ENCODE measurements at regions not wholly inside any gene's neighbourhood (a gene's known extent, or its start where the extent isn't known, plus 50 kb on each side); places are given as distances from the start of the nearest gene placed in this dataset.

- DNase-seq, result no peak
- TF ChIP-seq POLR2A (IDR thresholded peaks at IDR 0.05; ENCODE audit: low read length) (no peak), GATA1 (IDR thresholded peaks at IDR 0.05; ENCODE audit: low read depth, low read length) (no peak)
These were observed 103.5 kb upstream of the NOCT start for GRCh38 chr4:138911909-138912703.

DNA sequence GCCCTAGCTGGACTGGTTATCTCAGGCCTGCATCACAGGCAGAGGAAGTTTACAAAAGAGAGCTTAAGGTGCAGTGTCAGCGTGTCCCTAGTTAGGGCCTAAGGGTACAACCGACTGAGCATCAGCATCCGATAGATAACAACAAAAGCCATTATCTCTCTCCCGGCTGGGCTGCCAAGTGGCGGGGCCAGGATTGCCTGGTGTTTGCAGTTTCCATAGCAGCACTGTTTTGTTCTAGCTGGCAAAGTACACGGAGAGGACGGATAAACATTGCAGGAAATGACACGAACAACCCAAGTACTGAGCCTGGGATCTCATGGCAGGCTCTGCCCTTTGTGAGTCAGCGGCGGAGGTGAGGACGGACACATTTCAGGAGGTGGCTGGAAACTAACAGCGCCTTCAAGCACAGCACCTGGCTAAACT, 104.7 kb upstream of the NOCT start:
- peak; percentile 16 to 77 for DNase-seq
- TF ChIP-seq POLR2A (IDR thresholded peaks at IDR 0.05; ENCODE audit: low read length) (peak; percentile 25), GATA1 (IDR thresholded peaks at IDR 0.05; ENCODE audit: low read depth, low read length) (no peak)

GRCh38 chr4:138910195-138910913, 105.2 kb upstream of the NOCT start:
- no peak for DNase-seq
- TF ChIP-seq POLR2A (IDR thresholded peaks at IDR 0.05; ENCODE audit: low read length), result no peak
- no peak for TF ChIP-seq GATA1 (IDR thresholded peaks at IDR 0.05; ENCODE audit: low read depth, low read length)

GRCh38 chr4:138909587-138909986, 106.0 kb upstream of the NOCT start:
- TF ChIP-seq POLR2A (IDR thresholded peaks at IDR 0.05; ENCODE audit: low read length) (no peak), GATA1 (IDR thresholded peaks at IDR 0.05; ENCODE audit: low read depth, low read length) (no peak)
- DNase-seq, result no peak

- no peak for DNase-seq
- no peak for TF ChIP-seq POLR2A (IDR thresholded peaks at IDR 0.05; ENCODE audit: low read length)
- no peak for TF ChIP-seq GATA1 (IDR thresholded peaks at IDR 0.05; ENCODE audit: low read depth, low read length)
These were observed 107.4 kb upstream of the NOCT start for GRCh38 chr4:138908134-138908533.

DNA sequence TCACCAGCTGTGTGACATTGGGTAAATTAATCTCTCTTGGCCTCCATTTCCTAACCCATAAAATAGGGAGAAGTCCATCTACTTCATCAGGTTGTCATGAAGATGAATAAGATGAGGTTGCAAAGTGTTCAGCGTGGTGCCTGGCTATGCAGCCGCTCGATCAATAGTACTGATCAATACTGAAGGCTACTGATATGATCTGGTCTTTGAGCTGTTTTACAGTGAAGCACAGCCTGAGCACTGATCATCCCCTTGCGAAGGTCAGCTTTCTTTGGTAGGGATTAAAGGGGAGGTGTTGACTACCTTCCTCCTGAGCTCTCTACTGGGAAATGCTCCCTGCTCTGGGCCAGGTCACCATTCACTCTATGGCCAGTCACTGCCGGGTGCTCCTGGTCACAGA, 108.4 kb upstream of the NOCT start:
- no peak for DNase-seq
- no peak for TF ChIP-seq POLR2A (IDR thresholded peaks at IDR 0.05; ENCODE audit: low read length)
- no peak for TF ChIP-seq GATA1 (IDR thresholded peaks at IDR 0.05; ENCODE audit: low read depth, low read length)

DNA sequence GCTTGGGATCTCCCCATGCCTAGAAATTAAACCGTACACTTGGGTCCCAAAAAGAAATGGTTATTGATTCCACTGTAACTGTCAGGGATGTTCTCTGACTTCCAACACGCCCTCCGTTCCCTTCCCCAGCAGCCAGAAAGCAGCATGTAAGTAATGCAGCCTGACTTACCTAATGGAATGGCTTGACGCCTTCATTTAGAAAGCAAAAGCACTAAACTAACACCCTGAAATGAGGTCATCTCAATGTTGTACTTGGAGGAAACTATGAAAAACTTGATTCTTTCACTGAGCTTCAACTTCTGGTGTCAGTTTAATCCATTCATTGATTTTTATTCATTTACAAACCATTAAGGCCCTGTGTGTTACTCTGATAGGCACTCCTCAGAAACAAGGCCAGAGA, 110.8 kb upstream of the NOCT start:
- DNase-seq, result no peak
- no peak for TF ChIP-seq POLR2A (IDR thresholded peaks at IDR 0.05; ENCODE audit: low read length)
- no peak for TF ChIP-seq GATA1 (IDR thresholded peaks at IDR 0.05; ENCODE audit: low read depth, low read length)

GRCh38 chr4:138903185-138903584, 112.4 kb upstream of the NOCT start:
- no peak for DNase-seq
- TF ChIP-seq GATA1 (IDR thresholded peaks at IDR 0.05; ENCODE audit: low read depth, low read length), result no peak
- no peak for TF ChIP-seq POLR2A (IDR thresholded peaks at IDR 0.05; ENCODE audit: low read length)

- no peak for DNase-seq
- TF ChIP-seq POLR2A (IDR thresholded peaks at IDR 0.05; ENCODE audit: low read length) (no peak), GATA1 (IDR thresholded peaks at IDR 0.05; ENCODE audit: low read depth, low read length) (no peak)
These were observed 112.9 kb upstream of the NOCT start for GRCh38 chr4:138902705-138903104.

GRCh38 chr4:138901177-138901576, 114.4 kb upstream of the NOCT start:
- no peak for DNase-seq
- TF ChIP-seq GATA1 (IDR thresholded peaks at IDR 0.05; ENCODE audit: low read depth, low read length), result no peak
- no peak for TF ChIP-seq POLR2A (IDR thresholded peaks at IDR 0.05; ENCODE audit: low read length)

GRCh38 chr4:138899999-138900398, 115.6 kb upstream of the NOCT start:
- TF ChIP-seq GATA1 (IDR thresholded peaks at IDR 0.05; ENCODE audit: low read depth, low read length) (no peak), POLR2A (IDR thresholded peaks at IDR 0.05; ENCODE audit: low read length) (no peak)
- no peak for DNase-seq

GRCh38 chr4:138898282-138898681, 117.3 kb upstream of the NOCT start:
- no peak for TF ChIP-seq POLR2A (IDR thresholded peaks at IDR 0.05; ENCODE audit: low read length)
- no peak for TF ChIP-seq GATA1 (IDR thresholded peaks at IDR 0.05; ENCODE audit: low read depth, low read length)
- DNase-seq, result no peak

DNA sequence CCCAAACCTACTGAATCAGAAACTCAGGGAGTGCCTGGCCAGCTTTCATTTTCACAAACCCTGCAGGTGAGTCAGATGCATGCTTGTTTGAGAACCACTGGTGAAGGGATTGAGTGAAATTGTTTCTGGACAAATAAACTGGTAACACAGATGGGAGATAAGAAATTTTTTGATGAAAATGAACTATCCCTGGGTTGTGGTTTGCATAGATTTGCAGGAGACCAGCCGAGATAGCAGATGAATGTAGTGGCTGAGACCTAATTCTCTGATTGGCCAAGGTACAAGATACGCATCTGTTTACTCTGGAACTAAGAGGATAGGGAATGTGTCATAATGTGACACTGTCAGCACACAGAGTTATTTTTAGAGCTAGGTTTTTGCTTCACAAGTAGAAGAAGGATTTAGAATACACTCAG, 117.8 kb upstream of the NOCT start:
- DNase-seq, result no peak
- TF ChIP-seq GATA1 (IDR thresholded peaks at IDR 0.05; ENCODE audit: low read depth, low read length), result no peak
- TF ChIP-seq POLR2A (IDR thresholded peaks at IDR 0.05; ENCODE audit: low read length), result no peak

- TF ChIP-seq GATA1 (IDR thresholded peaks at IDR 0.05; ENCODE audit: low read depth, low read length) (no peak), POLR2A (IDR thresholded peaks at IDR 0.05; ENCODE audit: low read length) (no peak)
- no peak for DNase-seq
These were observed 120.9 kb upstream of the NOCT start for GRCh38 chr4:138894709-138895108.

DNA sequence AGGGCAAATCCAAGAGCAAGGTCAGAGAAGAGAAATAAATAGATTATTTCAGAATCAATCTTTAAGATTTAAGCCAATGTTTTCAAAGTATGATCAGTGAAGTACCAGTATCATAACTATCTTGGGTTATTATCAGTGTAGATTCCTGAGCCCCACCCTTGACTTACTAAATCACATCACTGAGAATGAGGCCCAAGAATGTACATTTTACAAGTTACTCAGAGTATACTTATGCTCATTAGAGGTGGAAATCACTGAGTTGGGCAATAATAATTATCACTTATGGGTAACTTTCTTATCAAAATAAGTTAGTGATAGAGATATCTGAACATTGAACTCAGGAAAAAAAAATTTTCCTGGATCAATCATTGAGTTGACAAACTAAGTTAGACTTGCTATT, 121.6 kb upstream of the NOCT start:
- no peak for DNase-seq
- no peak for TF ChIP-seq GATA1 (IDR thresholded peaks at IDR 0.05; ENCODE audit: low read depth, low read length)
- no peak for TF ChIP-seq POLR2A (IDR thresholded peaks at IDR 0.05; ENCODE audit: low read length)
